NCI-H345 treated with DMSO at 0.1 percent for 48 hours (cell line): ENCODE measurements at regions not wholly inside any gene's neighbourhood (a gene's known extent, or its start where the extent isn't known, plus 50 kb on each side); places are given as distances from the start of the nearest gene placed in this dataset.
A peak's percentile ranks its signal among the peaks of the same experiment; 100 is the strongest.

Source experiments
- DNase-seq: peaks from one replicate; lab custom pipeline; 2025; ENCODE audit not compliant: unreplicated experiment; lab: John Stamatoyannopoulos, UW

GRCh38 chr4:55753856-55754255 lies 65.7 kb upstream of the EXOC1L start:
- DNase-seq = no peak

DNA sequence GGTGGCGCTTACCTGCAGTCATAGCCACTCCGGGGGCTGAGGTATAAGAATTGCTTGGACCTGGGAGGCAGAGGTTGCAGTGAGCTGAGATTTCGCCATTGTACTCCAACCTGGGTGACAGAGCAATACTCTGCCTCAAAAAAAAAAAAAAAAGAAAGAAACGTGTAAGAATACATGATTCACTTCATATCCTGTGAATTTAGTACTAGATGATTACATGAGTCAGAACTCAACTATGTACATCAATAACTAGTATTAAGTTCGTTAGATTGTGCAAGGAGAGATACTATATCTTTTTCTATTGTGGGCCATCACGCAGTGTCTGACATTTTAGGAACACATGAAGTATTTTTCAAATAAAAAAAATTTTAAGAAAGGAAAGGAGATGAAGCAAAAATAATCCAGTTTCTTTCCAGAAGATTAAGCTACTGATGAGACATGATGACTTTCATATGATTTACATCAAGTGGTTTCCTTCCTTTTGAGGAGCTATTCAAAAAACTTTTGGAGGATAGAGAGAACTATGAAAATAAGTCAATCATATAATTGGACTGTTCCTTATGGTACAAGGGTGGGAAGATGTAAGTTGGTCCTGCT lies 64.7 kb upstream of the EXOC1L start:
- no peak for DNase-seq

DNA sequence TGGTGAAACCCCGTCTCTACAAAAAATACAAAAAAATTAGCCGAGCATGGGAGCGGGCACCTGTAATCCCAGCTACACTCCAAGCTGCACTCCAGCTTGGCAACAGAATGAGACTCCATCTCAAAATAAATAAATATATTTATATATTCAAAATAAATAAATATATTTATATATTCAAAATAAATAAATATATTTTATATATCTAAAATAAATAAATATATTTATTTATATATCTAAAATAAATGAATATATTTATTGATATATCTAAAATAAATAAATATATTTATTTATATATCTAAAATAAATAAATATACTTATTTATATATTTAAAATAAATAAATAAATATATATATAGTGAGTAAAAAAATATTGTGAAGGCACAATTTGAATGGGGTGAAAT lies 63.4 kb upstream of the EXOC1L start:
- DNase-seq = no peak

DNA sequence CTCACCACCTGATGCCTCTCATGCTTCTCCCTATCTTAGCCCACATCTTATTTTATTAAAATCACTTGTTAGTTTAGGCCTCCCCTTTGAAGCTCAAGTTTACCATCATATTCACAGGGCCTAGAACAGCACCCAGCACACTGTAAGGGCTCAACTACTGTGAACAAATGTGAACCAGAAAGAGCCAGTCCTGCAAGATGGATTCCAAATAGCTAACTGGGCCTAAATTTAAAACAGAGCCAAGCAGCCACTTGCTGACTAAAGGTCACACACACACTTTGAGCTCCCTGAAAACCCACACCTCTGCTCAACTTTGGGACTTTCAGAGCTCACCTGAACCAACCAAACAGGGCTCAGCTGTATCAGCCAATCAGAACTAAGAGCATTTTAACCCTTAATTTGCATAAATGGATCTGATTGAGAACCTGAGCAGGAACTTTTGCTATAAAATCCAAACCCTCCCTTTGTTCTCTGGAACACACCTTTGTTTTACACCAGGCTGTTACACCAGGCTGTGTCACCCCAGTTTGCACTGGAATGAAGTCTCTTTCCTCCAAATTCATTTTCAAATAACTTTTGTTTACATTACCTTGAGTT lies 62.1 kb upstream of the EXOC1L start:
- no peak for DNase-seq

DNA sequence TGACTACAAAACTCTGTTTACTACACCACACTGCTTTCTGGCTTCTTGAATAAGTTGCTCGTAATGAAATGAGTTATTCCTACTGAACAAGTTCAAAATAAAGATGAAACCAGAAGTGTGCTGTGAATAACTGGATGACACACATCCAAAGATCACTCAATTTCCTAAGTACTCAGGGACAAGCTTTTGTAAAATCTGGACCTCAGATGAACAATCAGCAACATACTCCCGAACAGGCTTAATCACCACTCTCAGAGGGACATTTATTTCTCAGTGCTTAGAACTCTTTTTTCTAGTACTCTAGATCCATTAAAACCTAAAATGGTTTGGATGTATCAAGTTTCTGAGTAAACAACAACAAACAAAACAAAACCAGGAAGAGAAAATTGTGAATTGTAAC lies 61.5 kb upstream of the EXOC1L start:
- DNase-seq = no peak

DNA sequence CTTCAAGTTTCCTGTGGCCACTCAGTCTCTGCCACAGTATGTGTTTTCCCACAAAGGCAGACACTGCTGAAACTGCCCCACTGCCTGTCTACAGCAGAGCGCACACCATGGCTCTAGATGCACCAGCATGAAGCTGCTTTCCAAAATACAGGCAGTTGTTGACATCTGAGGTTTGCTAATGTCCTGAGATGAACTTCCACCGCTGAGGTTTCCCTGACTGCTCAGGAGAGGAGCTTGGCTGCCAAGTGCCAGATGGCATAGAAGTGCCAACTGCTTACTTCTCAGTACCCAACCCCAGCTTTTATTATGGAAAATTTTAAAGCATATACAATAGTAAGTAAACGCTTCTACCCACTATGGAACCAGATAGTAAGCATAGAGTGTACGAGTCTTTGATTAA lies 61.0 kb upstream of the EXOC1L start:
- DNase-seq = no peak

DNA sequence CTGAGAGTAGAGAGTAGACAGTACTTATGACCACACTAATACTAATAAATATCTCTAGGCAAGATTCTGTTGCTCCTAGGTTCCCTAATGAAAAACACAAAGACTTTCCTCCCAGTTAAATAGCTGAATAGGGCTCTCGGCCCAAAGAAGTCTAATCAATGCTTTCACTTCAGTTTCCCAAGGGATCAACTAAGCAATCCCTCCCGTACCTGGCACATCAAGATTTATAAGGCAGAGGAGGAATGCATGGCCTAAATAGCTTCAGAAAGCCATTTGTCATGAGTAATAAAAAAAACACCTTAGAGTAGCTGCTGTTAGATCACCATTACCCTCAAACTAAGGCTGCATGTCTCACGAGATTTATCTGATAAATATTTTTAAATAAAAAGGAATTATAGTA lies 56.8 kb upstream of the EXOC1L start:
- DNase-seq = no peak

- no peak for DNase-seq
Observed at GRCh38 chr4:55763996-55764395, 55.6 kb upstream of the EXOC1L start.

DNA sequence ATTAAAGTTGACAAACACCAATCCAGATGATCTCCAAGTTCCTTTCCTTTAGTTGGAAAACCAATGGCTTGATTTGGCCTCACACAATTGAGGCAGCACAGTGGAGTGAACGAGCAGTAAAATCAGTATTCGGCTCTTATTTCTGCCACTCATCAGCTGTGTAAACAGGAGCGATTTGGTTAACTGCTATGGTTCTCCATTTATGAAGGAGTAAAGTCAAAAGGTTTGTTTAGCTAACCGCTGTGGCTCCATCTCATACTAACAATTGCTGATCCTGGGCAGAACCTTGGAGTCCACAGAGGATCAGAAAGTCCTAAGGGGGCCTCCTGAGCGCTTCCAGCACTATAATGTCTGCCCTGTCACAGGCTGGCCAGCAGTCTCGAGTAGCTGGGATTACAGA lies 54.5 kb upstream of the EXOC1L start:
- peak; percentile 49 for DNase-seq

GRCh38 chr4:55768291-55768690 lies 51.3 kb upstream of the EXOC1L start:
- DNase-seq = no peak
